Testis (tissue), 2 donors: ENCODE measurements at regions not wholly inside any gene's neighbourhood (a gene's known extent, or its start where the extent isn't known, plus 50 kb on each side); places are given as distances from the start of the nearest gene placed in this dataset.

ENCODE experiments used
- CTCF ChIP-seq, 3 experiments: fragments of 450-650 bp in 2 of 3; fragments of 200-600 bp in 1 of 3; sonication (generic) in 1 of 3; IDR thresholded peaks; one replicate each; pipeline ENCODE4 v1.5.1; 2016 to 2019; ENCODE audit warnings: antibody characterized with exemption in 3 of 3, mild to moderate bottlenecking in 2 of 3, moderate library complexity in 1 of 3
- POLR2A ChIP-seq: fragments of 450-650 bp; IDR thresholded peaks from one replicate; pipeline ENCODE4 v1.6.1; 2017; ENCODE audit warnings: antibody characterized with exemption, mild to moderate bottlenecking, moderate library complexity

GRCh38 chr1:218815076-218815475 is 358.6 kb upstream of the LYPLAL1 start:
- TF ChIP-seq CTCF (IDR thresholded peaks at IDR 0.05) (no peak), POLR2A (no peak)
